HEK293 (cell line): ENCODE measurements at regions not wholly inside any gene's neighbourhood (a gene's known extent, or its start where the extent isn't known, plus 50 kb on each side); places are given as distances from the start of the nearest gene placed in this dataset.

Experiments
- BCL11A ChIP-seq: fragments of 450-650 bp; formaldehyde crosslinking; IDR thresholded peaks from 2 replicates; pipeline ENCODE4 v1.5.1; 2016; ENCODE audit warnings: low read depth, missing biosample characterization, missing genetic modification characterization
- GFI1B ChIP-seq: fragments of 450-650 bp; formaldehyde crosslinking; IDR thresholded peaks from 2 replicates; pipeline ENCODE4 v1.5.1; 2016; ENCODE audit warnings: missing biosample characterization, missing genetic modification characterization
- GLI2 ChIP-seq: fragments of 450-650 bp; formaldehyde crosslinking; IDR thresholded peaks from 2 replicates; pipeline ENCODE4; 2017; ENCODE audit warnings: missing biosample characterization, missing genetic modification characterization, low read depth, borderline replicate concordance
- GLIS1 ChIP-seq: fragments of 450-650 bp; formaldehyde crosslinking; IDR thresholded peaks from 2 replicates; pipeline ENCODE4 v1.5.1; 2016; ENCODE audit warnings: missing biosample characterization, missing genetic modification characterization
- INSM2 ChIP-seq: fragments of 450-650 bp; formaldehyde crosslinking; IDR thresholded peaks from 2 replicates; pipeline ENCODE4 v1.5.1; 2016; ENCODE audit warnings: missing biosample characterization, missing genetic modification characterization
- KLF8 ChIP-seq: fragments of 450-650 bp; formaldehyde crosslinking; IDR thresholded peaks from 2 replicates; pipeline ENCODE4 v1.5.1; 2016; ENCODE audit warnings: missing biosample characterization, missing genetic modification characterization
- MEIS1 ChIP-seq: sonication (generic); formaldehyde crosslinking; IDR thresholded peaks from 2 replicates; pipeline ENCODE4 v1.8.1; 2022; ENCODE audit warnings: missing genetic modification reagents, mild to moderate bottlenecking, borderline replicate concordance
- SP3 ChIP-seq: fragments of 450-650 bp; formaldehyde crosslinking; IDR thresholded peaks from 2 replicates; pipeline ENCODE4 v1.5.1; 2016; ENCODE audit warnings: missing biosample characterization, missing genetic modification characterization
- ZBTB20 ChIP-seq: fragments of 450-650 bp; formaldehyde crosslinking; IDR thresholded peaks from 2 replicates; pipeline ENCODE4 v1.5.1; 2016; ENCODE audit warnings: missing biosample characterization, missing genetic modification characterization
- ZBTB44 ChIP-seq: fragments of 450-650 bp; IDR thresholded peaks from 2 replicates; pipeline ENCODE4 v1.5.1; 2018; ENCODE audit warnings: missing biosample characterization, mild to moderate bottlenecking, missing genetic modification characterization
- ZFHX2 ChIP-seq: fragments of 450-650 bp; formaldehyde crosslinking; conservative IDR thresholded peaks from 2 replicates; pipeline ENCODE4 v1.5.1; 2016; ENCODE audit warnings: missing biosample characterization, missing genetic modification characterization
- ZFP41 ChIP-seq: fragments of 450-650 bp; formaldehyde crosslinking; IDR thresholded peaks from 2 replicates; pipeline ENCODE4 v1.5.1; 2016; ENCODE audit warnings: missing biosample characterization, missing genetic modification characterization, borderline replicate concordance
- ZFP69B ChIP-seq: fragments of 450-650 bp; formaldehyde crosslinking; IDR thresholded peaks from 2 replicates; pipeline ENCODE4 v1.5.1; 2016; ENCODE audit warnings: missing biosample characterization, missing genetic modification characterization
- ZNF311 ChIP-seq: fragments of 450-650 bp; formaldehyde crosslinking; IDR thresholded peaks from 2 replicates; pipeline ENCODE4 v1.5.1; 2017; ENCODE audit warnings: missing biosample characterization, missing genetic modification characterization, borderline replicate concordance
- ZNF335 ChIP-seq: fragments of 450-650 bp; formaldehyde crosslinking; conservative IDR thresholded peaks from 2 replicates; pipeline ENCODE4 v1.5.1; 2016; ENCODE audit warnings: missing biosample characterization, missing genetic modification characterization
- ZNF398 ChIP-seq: fragments of 450-650 bp; formaldehyde crosslinking; IDR thresholded peaks from 2 replicates; pipeline ENCODE4 v1.5.1; 2017; ENCODE audit warnings: missing biosample characterization, missing genetic modification characterization
- ZNF558 ChIP-seq: fragments of 450-650 bp; formaldehyde crosslinking; IDR thresholded peaks from 2 replicates; pipeline ENCODE4 v1.5.1; 2016; ENCODE audit warnings: missing biosample characterization, missing genetic modification characterization
- ZNF623 ChIP-seq: fragments of 450-650 bp; formaldehyde crosslinking; IDR thresholded peaks from 2 replicates; pipeline ENCODE4 v1.5.1; 2016; ENCODE audit warnings: missing biosample characterization, missing genetic modification characterization
- ZNF624 ChIP-seq: fragments of 450-650 bp; formaldehyde crosslinking; IDR thresholded peaks from 2 replicates; pipeline ENCODE4 v1.5.1; 2017; ENCODE audit warnings: missing biosample characterization, missing genetic modification characterization
- ZNF704 ChIP-seq: fragments of 450-650 bp; formaldehyde crosslinking; IDR thresholded peaks from 2 replicates; pipeline ENCODE4 v1.5.1; 2016; ENCODE audit warnings: missing biosample characterization, missing genetic modification characterization
- ZNF707 ChIP-seq: fragments of 450-650 bp; formaldehyde crosslinking; IDR thresholded peaks from 2 replicates; pipeline ENCODE4 v1.5.1; 2016; ENCODE audit warnings: missing biosample characterization, missing genetic modification characterization
- TF ChIP-seq, protein P1 (sequence below): fragments of 450-650 bp; formaldehyde crosslinking; IDR thresholded peaks from 2 replicates; pipeline ENCODE4 v1.5.1; 2016; ENCODE audit warnings: missing biosample characterization, missing genetic modification characterization
- TF ChIP-seq, protein P2 (sequence below): fragments of 450-650 bp; formaldehyde crosslinking; conservative IDR thresholded peaks from 2 replicates; pipeline ENCODE4 v1.5.1; 2016; ENCODE audit warnings: low read depth, missing biosample characterization, missing genetic modification characterization
- TF ChIP-seq, protein P3 (sequence below): fragments of 450-650 bp; formaldehyde crosslinking; IDR thresholded peaks from 2 replicates; pipeline ENCODE4 v1.5.1; 2016; ENCODE audit warnings: missing biosample characterization, missing genetic modification characterization
- TF ChIP-seq, protein P4 (sequence below): fragments of 450-650 bp; formaldehyde crosslinking; IDR thresholded peaks from 2 replicates; pipeline ENCODE4 v1.5.1; 2016; ENCODE audit warnings: missing biosample characterization, missing genetic modification characterization

GRCh38 chr9:130780865-130781504, 54.1 kb upstream of the ABL1 start (continued):
- TF ChIP-seq ZNF704 (no peak), ZNF707 (no peak), BCL11A (tag by site-specific recombination) (peak; percentile 89; the same call in 1 of the 2 replicates), GLI2 (tag by site-specific recombination) (peak; percentile 53), ZBTB20 (tag by site-specific recombination) (peak; percentile 41; the same call in 1 of the 2 replicates), ZNF558 (tag by site-specific recombination) (peak; percentile 69; the same call in 1 of the 2 replicates), SP3 (tag by site-specific recombination) (peak; percentile 51), KLF8 (peak; percentile 85), ZBTB44 (tag by site-specific recombination) (peak; percentile 79; the same call in 1 of the 2 replicates), ZFHX2 (tag by site-specific recombination) (peak; percentile 72), ZFP69B (tag by site-specific recombination) (peak; percentile 77), ZNF398 (tag by site-specific recombination) (peak; percentile 41; the same call in 1 of the 2 replicates), ZFP41 (no peak), ZNF335 (peak; percentile 86), GFI1B (tag by site-specific recombination) (peak; percentile 62; the same call in 1 of the 2 replicates), ZNF623 (tag by site-specific recombination) (0 out of 2 replicates have a peak, but pooled peaks have one; percentile 13), INSM2 (tag by site-specific recombination) (peak; percentile 98), ZNF311 (tag by site-specific recombination) (no peak), GLIS1 (tag by site-specific recombination) (peak; percentile 32; the same call in 1 of the 2 replicates), ZNF624 (tag by site-specific recombination) (no peak), MEIS1 (no peak)
- TF ChIP-seq, protein P1, sequence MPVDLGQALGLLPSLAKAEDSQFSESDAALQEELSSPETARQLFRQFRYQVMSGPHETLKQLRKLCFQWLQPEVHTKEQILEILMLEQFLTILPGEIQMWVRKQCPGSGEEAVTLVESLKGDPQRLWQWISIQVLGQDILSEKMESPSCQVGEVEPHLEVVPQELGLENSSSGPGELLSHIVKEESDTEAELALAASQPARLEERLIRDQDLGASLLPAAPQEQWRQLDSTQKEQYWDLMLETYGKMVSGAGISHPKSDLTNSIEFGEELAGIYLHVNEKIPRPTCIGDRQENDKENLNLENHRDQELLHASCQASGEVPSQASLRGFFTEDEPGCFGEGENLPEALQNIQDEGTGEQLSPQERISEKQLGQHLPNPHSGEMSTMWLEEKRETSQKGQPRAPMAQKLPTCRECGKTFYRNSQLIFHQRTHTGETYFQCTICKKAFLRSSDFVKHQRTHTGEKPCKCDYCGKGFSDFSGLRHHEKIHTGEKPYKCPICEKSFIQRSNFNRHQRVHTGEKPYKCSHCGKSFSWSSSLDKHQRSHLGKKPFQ (tag by site-specific recombination) = peak; percentile 72
- TF ChIP-seq, protein P2, sequence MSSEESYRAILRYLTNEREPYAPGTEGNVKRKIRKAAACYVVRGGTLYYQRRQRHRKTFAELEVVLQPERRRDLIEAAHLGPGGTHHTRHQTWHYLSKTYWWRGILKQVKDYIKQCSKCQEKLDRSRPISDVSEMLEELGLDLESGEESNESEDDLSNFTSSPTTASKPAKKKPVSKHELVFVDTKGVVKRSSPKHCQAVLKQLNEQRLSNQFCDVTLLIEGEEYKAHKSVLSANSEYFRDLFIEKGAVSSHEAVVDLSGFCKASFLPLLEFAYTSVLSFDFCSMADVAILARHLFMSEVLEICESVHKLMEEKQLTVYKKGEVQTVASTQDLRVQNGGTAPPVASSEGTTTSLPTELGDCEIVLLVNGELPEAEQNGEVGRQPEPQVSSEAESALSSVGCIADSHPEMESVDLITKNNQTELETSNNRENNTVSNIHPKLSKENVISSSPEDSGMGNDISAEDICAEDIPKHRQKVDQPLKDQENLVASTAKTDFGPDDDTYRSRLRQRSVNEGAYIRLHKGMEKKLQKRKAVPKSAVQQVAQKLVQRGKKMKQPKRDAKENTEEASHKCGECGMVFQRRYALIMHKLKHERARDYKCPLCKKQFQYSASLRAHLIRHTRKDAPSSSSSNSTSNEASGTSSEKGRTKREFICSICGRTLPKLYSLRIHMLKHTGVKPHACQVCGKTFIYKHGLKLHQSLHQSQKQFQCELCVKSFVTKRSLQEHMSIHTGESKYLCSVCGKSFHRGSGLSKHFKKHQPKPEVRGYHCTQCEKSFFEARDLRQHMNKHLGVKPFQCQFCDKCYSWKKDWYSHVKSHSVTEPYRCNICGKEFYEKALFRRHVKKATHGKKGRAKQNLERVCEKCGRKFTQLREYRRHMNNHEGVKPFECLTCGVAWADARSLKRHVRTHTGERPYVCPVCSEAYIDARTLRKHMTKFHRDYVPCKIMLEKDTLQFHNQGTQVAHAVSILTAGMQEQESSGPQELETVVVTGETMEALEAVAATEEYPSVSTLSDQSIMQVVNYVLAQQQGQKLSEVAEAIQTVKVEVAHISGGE (tag by site-specific recombination) = no peak
- TF ChIP-seq, protein P3, sequence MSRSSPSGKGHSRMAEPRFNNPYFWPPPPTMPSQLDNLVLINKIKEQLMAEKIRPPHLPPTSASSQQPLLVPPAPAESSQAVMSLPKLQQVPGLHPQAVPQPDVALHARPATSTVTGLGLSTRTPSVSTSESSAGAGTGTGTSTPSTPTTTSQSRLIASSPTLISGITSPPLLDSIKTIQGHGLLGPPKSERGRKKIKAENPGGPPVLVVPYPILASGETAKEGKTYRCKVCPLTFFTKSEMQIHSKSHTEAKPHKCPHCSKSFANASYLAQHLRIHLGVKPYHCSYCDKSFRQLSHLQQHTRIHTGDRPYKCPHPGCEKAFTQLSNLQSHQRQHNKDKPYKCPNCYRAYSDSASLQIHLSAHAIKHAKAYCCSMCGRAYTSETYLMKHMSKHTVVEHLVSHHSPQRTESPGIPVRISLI (tag by site-specific recombination) = peak; percentile 92
- TF ChIP-seq, protein P4, sequence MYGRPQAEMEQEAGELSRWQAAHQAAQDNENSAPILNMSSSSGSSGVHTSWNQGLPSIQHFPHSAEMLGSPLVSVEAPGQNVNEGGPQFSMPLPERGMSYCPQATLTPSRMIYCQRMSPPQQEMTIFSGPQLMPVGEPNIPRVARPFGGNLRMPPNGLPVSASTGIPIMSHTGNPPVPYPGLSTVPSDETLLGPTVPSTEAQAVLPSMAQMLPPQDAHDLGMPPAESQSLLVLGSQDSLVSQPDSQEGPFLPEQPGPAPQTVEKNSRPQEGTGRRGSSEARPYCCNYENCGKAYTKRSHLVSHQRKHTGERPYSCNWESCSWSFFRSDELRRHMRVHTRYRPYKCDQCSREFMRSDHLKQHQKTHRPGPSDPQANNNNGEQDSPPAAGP (tag by site-specific recombination) = peak; percentile 94
